ENCODE measurements at regions not wholly inside any gene's neighbourhood (a gene's known extent, or its start where the extent isn't known, plus 50 kb on each side); places are given as distances from the start of the nearest gene placed in this dataset.

- Histone ChIP-seq H3K4me3 (no peak overlapping the region), H3K9me3 (no peaks in the 10 kb centered on the region), H3K27ac (no peak overlapping the region), H3K27me3 (peaks cover 0 to 53% of the 10 kb centered on the region in 2 donors), H3K4me1 (no peaks in the 10 kb centered on the region), H3K36me3 (no peaks in the 10 kb centered on the region)
- TF ChIP-seq, protein P1, sequence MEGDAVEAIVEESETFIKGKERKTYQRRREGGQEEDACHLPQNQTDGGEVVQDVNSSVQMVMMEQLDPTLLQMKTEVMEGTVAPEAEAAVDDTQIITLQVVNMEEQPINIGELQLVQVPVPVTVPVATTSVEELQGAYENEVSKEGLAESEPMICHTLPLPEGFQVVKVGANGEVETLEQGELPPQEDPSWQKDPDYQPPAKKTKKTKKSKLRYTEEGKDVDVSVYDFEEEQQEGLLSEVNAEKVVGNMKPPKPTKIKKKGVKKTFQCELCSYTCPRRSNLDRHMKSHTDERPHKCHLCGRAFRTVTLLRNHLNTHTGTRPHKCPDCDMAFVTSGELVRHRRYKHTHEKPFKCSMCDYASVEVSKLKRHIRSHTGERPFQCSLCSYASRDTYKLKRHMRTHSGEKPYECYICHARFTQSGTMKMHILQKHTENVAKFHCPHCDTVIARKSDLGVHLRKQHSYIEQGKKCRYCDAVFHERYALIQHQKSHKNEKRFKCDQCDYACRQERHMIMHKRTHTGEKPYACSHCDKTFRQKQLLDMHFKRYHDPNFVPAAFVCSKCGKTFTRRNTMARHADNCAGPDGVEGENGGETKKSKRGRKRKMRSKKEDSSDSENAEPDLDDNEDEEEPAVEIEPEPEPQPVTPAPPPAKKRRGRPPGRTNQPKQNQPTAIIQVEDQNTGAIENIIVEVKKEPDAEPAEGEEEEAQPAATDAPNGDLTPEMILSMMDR (IDR thresholded peaks at IDR 0.05), result no peak
- no peak for TF ChIP-seq POLR2AphosphoS5 (IDR thresholded peaks at IDR 0.05)
- no peak for TF ChIP-seq POLR2A (IDR thresholded peaks at IDR 0.05)
- no peak for DNase-seq (ENCODE audit: low spot score in 2 of 2)
- intact Hi-C loops (cut with DNase I; ENCODE audit: low total_unique reads), result no loop called here
Observed at GRCh38 chrX:150226223-150226965, 136.7 kb upstream of the MAMLD1 start.

- no peak for DNase-seq (ENCODE audit: low spot score in 2 of 2)
- Histone ChIP-seq H3K36me3 (no peaks in the 10 kb centered on the region), H3K27me3 (peaks cover 0 to 44% of the 10 kb centered on the region in 2 donors), H3K9me3 (no peaks in the 10 kb centered on the region), H3K4me1 (no peaks in the 10 kb centered on the region), H3K4me3 (no peak overlapping the region), H3K27ac (no peak overlapping the region)
- no peak for TF ChIP-seq POLR2A (IDR thresholded peaks at IDR 0.05)
- TF ChIP-seq, protein P1 (IDR thresholded peaks at IDR 0.05), result no peak
- TF ChIP-seq POLR2AphosphoS5 (IDR thresholded peaks at IDR 0.05), result no peak
- intact Hi-C loops (cut with DNase I; ENCODE audit: low total_unique reads), result no loop called here
Observed at GRCh38 chrX:150227321-150227860, 135.7 kb upstream of the MAMLD1 start.

DNA sequence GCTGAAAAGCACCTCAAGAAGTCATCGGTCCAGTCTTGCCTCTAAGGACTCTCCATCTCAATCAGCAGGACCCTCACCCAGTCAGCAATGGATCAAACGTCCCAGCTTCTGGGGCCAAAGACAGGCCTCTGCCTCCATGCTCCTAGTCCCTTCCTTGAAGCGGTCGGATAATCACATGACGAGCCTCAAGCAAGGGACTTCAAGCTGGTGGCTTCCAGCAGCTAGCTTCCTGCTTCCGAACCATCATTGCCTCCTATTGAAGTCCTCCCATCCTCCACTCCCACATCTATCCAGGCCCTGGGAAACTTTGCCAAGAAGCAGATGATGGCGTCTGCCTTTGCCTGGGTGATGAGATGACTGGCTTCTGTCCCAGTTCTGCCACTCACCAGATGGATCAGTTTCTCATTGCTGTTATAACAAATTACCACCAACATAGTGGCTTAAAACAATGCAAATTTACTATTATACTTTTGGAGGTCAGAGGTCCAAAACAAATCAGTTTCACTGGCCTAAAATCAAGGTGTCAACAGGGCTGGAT, 135.2 kb upstream of the MAMLD1 start:
- H3K27me3 ChIP-seq, result peaks cover 0 to 40% of the 10 kb centered on the region in 2 donors
- no peak overlapping the region for H3K27ac ChIP-seq
- no peaks in the 10 kb centered on the region for H3K36me3 ChIP-seq
- no peaks in the 10 kb centered on the region for H3K4me1 ChIP-seq
- TF ChIP-seq, protein P1 (IDR thresholded peaks at IDR 0.05), result no peak
- TF ChIP-seq POLR2A (IDR thresholded peaks at IDR 0.05) (no peak), POLR2AphosphoS5 (IDR thresholded peaks at IDR 0.05) (no peak)
- no peak for DNase-seq (ENCODE audit: low spot score in 2 of 2)
- intact Hi-C loops (cut with DNase I; ENCODE audit: low total_unique reads), result no loop called here
- no peaks in the 10 kb centered on the region for H3K9me3 ChIP-seq
- no peak overlapping the region for H3K4me3 ChIP-seq

DNA sequence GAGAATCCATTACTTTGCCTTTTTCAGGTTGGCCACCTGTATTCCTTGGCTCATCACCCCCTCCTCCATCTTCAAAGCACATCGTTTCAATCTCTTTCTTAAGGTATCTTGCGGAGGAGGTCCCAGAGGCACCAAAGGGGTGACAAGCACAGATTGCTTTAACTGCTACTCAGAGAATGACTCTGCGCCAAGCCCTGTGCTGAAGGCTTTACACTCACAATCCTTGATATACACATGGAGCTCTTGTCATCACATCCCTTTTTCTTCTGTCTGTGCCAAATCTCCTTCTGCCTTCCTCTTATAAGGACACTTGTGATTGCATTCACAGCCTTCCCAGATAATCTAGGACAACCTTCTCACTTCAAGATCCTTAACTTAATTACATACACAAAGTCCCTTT, 134.7 kb upstream of the MAMLD1 start:
- H3K4me1 ChIP-seq, result no peaks in the 10 kb centered on the region
- H3K4me3 ChIP-seq, result no peak overlapping the region
- no peak overlapping the region for H3K27ac ChIP-seq
- no peak for TF ChIP-seq POLR2AphosphoS5 (IDR thresholded peaks at IDR 0.05)
- no peak for TF ChIP-seq POLR2A (IDR thresholded peaks at IDR 0.05)
- TF ChIP-seq, protein P1 (IDR thresholded peaks at IDR 0.05), result no peak
- peaks cover 0 to 35% of the 10 kb centered on the region in 2 donors for H3K27me3 ChIP-seq
- no peaks in the 10 kb centered on the region for H3K9me3 ChIP-seq
- H3K36me3 ChIP-seq, result no peaks in the 10 kb centered on the region
- intact Hi-C loops (cut with DNase I; ENCODE audit: low total_unique reads), result no loop called here
- DNase-seq (ENCODE audit: low spot score in 2 of 2), result no peak

DNA sequence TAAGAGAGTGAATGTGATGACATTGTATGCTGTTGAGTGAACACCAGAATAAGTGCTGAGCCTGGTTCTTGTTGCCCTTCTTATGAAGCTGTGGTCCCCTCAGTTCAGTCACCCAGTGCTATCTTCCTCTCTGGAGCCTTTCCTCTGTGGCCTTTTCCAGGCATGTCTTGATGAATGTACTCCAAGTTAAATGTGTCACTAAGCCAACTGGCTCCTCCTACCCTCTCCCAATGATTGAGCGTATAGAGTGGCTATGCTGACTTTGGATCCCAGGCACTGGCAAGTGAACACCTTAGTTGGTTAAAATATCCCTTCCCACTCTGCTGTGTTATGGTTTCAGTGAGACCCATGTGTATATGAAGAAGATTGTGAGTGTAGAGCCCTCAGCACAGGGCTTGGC, 134.1 kb upstream of the MAMLD1 start:
- Histone ChIP-seq H3K4me1 (no peaks in the 10 kb centered on the region), H3K4me3 (no peak overlapping the region), H3K9me3 (no peaks in the 10 kb centered on the region), H3K27me3 (peaks cover 0 to 34% of the 10 kb centered on the region in 2 donors), H3K36me3 (no peaks in the 10 kb centered on the region), H3K27ac (no peak overlapping the region)
- DNase-seq (ENCODE audit: low spot score in 2 of 2), result no peak
- TF ChIP-seq, protein P1 (IDR thresholded peaks at IDR 0.05), result no peak
- TF ChIP-seq POLR2AphosphoS5 (IDR thresholded peaks at IDR 0.05), result no peak
- TF ChIP-seq POLR2A (IDR thresholded peaks at IDR 0.05), result no peak
- intact Hi-C loops (cut with DNase I; ENCODE audit: low total_unique reads), result no loop called here
